GM12873 (cell line): ENCODE measurements at regions not wholly inside any gene's neighbourhood (a gene's known extent, or its start where the extent isn't known, plus 50 kb on each side); places are given as distances from the start of the nearest gene placed in this dataset.

Experiments used
- TF ChIP-seq, protein P1 (sequence below): IDR thresholded peaks from 2 replicates; pipeline ENCODE4 v1.5.1; 2012; ENCODE audit warnings: low read depth, mild to moderate bottlenecking, moderate library complexity, low read length, control low read depth; ENCODE audit not compliant: insufficient read depth; ENCODE audit errors: missing control alignments

DNA sequence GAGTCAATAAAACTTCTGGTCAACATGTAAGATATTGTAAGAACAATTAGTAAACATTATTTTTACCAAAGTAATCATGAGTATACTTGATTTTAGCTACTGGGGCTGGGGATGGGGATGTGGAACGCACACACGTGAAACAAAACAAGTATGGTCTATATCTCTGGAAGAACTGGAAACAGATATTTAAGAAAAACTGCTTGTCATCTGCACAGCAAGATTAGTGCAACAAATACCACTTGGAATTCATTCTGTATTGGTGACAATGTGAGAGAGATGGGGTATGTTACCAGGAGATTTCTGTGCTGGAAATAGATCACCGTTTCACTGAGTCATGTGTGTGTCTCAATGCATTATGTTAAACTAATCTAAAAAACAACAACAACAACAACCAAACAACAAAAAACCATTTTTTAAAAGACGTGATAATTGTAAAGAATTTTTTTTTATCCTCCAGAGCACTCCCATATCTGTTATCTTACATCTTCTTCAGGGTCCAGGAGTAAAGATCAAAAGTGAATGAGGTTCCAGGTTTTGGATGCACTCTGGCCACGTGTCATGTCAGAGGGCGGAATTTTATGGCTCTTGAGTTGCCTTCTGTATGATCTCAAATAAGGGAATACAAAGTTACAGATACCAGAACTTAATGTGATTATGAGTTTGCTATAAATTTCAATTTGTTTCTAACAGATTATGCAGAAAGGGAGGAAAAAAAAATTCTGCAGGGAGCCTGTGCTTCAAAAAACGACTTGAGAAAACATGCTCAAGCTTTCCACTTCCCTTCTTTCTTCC lies 153.0 kb downstream of the BBOX1 start:
- TF ChIP-seq, protein P1, sequence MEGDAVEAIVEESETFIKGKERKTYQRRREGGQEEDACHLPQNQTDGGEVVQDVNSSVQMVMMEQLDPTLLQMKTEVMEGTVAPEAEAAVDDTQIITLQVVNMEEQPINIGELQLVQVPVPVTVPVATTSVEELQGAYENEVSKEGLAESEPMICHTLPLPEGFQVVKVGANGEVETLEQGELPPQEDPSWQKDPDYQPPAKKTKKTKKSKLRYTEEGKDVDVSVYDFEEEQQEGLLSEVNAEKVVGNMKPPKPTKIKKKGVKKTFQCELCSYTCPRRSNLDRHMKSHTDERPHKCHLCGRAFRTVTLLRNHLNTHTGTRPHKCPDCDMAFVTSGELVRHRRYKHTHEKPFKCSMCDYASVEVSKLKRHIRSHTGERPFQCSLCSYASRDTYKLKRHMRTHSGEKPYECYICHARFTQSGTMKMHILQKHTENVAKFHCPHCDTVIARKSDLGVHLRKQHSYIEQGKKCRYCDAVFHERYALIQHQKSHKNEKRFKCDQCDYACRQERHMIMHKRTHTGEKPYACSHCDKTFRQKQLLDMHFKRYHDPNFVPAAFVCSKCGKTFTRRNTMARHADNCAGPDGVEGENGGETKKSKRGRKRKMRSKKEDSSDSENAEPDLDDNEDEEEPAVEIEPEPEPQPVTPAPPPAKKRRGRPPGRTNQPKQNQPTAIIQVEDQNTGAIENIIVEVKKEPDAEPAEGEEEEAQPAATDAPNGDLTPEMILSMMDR: no peak

DNA sequence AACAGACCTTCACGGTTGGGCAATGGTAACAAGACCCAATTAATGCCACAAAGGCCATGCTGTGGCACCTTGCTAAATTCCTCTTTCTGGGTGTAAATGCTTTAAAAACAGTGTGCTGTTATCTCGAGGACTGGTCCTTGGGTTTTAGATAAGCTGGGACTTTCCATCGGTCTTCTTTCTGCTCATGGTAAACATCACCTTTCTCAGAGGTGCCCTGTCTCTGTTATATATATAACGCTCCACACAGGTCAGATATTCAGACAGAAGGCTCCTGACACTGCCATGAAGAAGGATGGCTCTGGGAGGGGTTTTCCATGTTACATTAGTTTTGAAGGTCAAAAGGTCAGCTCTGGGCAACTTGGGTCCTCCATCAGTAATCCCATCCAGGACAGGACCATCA lies 151.6 kb downstream of the BBOX1 start:
- TF ChIP-seq, protein P1: no peak

DNA sequence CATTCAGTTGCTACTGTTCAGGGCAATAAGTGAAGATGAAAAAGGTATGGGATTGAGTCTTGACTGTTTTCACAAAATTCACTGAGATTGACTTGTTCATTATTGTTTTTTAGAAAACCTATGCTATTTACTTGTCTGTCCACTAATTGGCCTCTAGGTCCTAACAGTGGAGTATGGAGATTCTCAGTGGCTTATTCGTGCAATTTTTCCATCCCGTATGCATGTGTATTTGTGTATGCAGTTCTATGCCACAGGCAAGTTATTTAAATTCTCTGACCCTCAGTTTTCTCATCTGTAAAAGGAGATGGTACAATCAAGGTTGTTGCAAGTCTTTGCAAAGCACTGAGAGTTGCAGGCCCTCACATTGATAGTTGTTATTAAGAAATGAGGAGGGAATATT lies 151.0 kb downstream of the BBOX1 start:
- TF ChIP-seq, protein P1: no peak

DNA sequence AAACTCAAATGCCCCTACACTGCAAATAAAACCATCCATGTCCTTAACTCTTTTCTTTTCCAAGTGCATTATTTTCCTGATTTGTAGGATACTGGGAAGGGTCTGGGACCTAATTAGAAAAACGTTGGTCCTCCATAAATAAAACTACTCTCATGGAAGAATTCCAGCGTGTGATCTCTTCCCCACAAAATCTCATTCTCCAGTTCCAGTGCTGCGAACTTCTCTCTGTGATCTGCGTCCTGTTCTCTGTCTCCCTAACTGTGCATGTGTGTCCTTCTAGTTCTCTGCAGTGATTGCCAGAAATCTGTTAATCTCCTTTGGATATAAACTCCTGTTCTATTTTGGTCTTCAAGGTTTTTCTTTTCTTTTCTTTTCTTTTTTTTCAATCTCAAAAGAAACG lies 148.1 kb downstream of the BBOX1 start:
- TF ChIP-seq, protein P1: no peak

DNA sequence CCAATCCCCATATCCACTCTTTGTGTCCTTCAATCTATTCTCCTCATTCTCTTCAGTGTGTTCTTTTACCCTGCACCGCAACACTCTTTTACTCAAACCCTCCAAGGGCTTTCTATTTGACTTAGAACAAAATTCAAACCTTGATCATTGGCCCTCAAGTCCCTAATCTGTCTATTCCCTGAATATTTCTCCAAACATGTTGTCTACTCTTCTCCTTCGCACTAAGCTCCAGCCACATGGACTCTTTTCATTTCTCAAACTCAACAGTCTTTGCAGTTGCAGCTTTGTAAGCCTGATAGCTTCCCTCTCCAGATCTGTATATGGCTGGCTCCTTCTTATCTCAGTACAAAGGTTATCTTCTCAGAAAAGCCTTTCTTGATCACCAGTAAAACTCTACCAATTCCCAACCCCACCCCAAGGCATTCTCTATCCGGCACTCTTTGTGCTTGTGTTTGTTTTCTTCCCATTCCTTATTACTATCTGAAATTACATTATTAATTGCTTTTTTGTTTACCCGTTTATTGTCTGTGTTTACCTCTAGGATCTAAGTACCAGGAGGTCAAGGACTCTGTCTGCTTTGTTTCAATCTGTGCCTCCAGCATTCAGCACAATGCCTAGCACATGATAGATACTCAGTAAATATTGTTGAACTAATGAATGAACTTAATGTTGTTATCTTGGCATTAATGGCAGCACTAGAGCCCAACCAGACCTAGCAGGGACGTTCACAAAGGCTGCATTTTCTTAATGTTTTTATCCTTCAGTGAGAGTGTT lies 147.4 kb downstream of the BBOX1 start:
- TF ChIP-seq, protein P1: no peak

DNA sequence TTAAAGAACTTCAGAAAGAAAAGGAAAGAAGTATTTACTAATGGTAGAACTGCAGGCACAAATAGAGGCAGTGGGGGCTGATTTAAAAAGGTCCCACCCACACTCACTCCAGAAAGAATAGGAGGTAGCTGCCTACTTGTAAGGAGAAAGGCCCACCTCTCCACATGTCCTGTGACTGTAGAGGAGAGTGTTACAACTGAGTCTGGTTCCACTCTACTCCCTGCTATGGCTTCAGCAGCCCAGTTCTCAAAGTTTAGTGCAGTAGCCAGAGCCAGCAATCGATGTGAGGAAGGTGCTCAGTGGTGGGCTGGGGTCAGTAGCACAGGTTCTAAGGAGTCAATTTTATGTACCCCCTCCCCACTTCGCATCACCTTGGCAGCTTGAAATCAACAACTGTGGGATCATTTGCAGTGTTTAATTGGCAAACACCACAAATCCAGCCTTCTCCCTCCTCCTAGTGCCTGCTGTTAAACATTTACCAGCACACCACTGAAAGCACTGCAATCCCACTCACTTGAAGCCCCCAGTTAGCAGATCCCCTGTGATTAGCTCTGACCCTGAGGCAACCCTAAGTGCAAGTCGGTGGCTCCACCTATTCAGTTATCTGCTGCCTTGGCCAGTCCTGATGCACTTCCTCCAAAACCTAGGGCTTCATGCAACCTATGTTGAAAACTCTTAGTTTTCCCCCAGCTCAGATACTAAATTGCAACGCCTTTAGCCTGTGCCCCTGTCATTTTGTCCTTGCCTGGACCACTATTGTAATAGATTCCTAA lies 146.6 kb downstream of the BBOX1 start:
- TF ChIP-seq, protein P1: no peak

DNA sequence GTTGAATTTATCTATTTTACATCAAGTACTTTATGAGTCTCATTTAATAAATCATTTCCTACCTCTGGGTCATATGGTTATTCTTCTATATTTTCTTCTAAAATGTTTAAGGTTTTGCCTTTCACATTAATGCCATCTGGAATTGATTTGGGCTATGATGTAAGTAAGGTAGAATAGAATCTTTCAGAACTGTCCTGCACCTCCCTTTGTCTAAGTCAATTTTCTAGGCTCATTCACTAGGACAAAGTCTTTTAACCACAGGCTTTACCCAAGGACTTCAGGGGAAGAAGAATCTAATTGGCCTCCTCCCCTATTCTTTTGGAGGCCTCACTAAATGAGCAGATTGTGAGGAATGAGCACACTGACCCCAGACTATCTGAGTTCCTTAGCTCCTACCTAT lies 146.0 kb downstream of the BBOX1 start:
- TF ChIP-seq, protein P1: no peak
